IPS DF 6.9 (cell line): ENCODE measurements at regions not wholly inside any gene's neighbourhood (a gene's known extent, or its start where the extent isn't known, plus 50 kb on each side); places are given as distances from the start of the nearest gene placed in this dataset.
"Not testable (repeated sequence)": the region's sequence is repeated elsewhere in the genome, so short reads cannot be mapped to it uniquely, and the experiment has no call there.

Source experiments
- DNase-seq: peaks from one replicate; pipeline ENCODE4 v3.0.0-alpha.2; 2013; ENCODE audit warnings: low read depth, low spot score
- H3K27ac ChIP-seq: one replicate; pipeline ENCODE4 v1.5.1; 2013; ENCODE audit warnings: low read length, control low read depth
- H3K27me3 ChIP-seq: 2 replicates; pipeline ENCODE4 v1.6.1; 2013; ENCODE audit warnings: mild to moderate bottlenecking, low read length; ENCODE audit not compliant: control insufficient read depth, insufficient read depth
- H3K36me3 ChIP-seq: 2 replicates; pipeline ENCODE4 v1.6.1; 2013; ENCODE audit warnings: low read length; ENCODE audit not compliant: control insufficient read depth, insufficient read depth
- H3K4me1 ChIP-seq: 2 replicates; pipeline ENCODE4 v1.6.1; 2013; ENCODE audit warnings: low read length; ENCODE audit not compliant: control insufficient read depth, insufficient read depth
- H3K4me3 ChIP-seq: 2 replicates; pipeline ENCODE4 v1.5.1; 2013; ENCODE audit warnings: mild to moderate bottlenecking, low read length
- H3K9me3 ChIP-seq: 2 replicates; pipeline ENCODE4 v1.6.1; 2013; ENCODE audit warnings: low read length, inconsistent platforms; ENCODE audit not compliant: control insufficient read depth, insufficient read depth
- WGBS: extraction: QIAGEN DNeasy Blood & Tissue Kit; methylation state at CpG from one replicate; pipeline ENCODE4 v1.1.7; 2013; ENCODE audit warnings: mixed read lengths, missing lambda C conversion rate; ENCODE audit not compliant: insufficient read length, insufficient coverage; 5-methylcytosine and 5-hydroxymethylcytosine counted together

DNA sequence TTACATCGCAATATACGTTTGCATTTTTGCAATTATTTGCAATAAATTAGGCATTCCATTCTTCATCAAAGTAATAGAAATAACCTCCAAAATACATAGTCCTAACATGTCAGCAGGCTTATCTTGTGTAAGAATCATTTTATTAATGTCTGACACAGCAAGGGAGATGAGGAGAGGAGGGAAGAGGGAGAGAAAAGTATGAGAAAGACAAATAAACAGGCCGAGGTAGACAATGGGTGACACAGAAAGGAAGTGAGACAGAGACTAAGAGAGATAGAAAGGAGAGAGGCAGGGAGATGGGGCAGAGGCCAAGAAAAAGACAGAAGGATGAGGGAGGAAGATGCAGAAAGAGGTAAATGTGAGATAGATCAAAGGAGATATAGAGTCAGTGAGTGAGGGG, 50.3 kb upstream of the CYP2B6 start:
- no CpG with 5 or more reads among the region's 3 CpGs for WGBS
- H3K27ac ChIP-seq, H3K4me3 ChIP-seq, H3K4me1 ChIP-seq, H3K27me3 ChIP-seq, DNase-seq, H3K36me3 ChIP-seq, H3K9me3 ChIP-seq: not testable (repeated sequence)

DNA sequence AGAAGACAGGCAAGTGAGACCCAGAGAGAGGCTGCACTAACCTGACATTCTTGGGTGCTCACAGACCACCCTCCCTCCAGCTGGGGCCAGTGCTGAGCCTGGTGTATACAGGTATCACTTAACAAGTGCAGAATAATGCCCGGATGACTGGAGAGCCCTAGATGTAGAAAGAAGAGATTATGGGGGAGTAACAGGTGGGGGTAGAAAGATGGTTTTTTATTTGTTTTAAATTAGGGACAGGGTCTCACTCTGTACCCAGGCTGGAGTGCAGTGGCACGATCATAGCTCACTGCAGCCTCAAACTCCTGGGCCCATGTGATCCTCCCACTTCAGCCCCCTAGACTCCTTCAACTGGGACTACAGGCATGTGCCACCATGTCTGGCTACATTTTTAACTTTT, 53.1 kb upstream of the CYP2B6 start:
- H3K36me3 ChIP-seq, H3K4me3 ChIP-seq, H3K4me1 ChIP-seq, H3K27me3 ChIP-seq, H3K9me3 ChIP-seq, DNase-seq, H3K27ac ChIP-seq: not testable (repeated sequence)
- no CpG with 5 or more reads among the region's 2 CpGs for WGBS

DNA sequence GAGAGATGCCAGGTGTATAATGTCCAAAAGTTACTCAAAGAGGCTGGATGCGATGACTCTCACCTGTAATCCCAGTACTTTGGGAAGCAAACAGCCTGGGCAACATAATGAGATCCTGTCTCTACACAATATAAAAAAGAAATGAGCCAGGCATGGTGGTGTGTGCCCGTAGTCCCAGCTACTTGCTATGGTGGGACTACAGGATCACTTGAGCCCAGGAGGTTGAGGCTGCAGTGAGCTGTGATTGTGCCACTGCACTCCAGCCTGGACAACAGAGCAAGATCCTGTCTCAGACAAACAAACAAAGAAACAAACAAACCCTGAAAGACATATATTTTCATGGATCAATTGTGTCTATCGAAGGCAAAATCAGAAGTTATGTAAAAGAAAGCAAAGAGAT, 54.3 kb upstream of the CYP2B6 start:
- H3K4me1 ChIP-seq: no peaks in the 10 kb centered on the region
- H3K4me3 ChIP-seq: no peak overlapping the region
- WGBS: no CpG with 5 or more reads among the region's 3 CpGs
- no peak overlapping the region for H3K27ac ChIP-seq
- H3K36me3 ChIP-seq: no peaks in the 10 kb centered on the region
- no peaks in the 10 kb centered on the region for H3K9me3 ChIP-seq
- DNase-seq: no peak
- no peaks in the 10 kb centered on the region; the same call in 1 of the 2 replicates for H3K27me3 ChIP-seq

GRCh38 chr19:40933025-40933424, 51.0 kb upstream of the CYP2A7 start:
- DNase-seq: peak; percentile 9
- no peak overlapping the region for H3K4me3 ChIP-seq
- no peaks in the 10 kb centered on the region for H3K4me1 ChIP-seq
- H3K27me3 ChIP-seq: no peaks in the 10 kb centered on the region; the same call in 1 of the 2 replicates
- H3K27ac ChIP-seq: no peak overlapping the region
- WGBS: no CpG with 5 or more reads among the region's 5 CpGs
- H3K36me3 ChIP-seq: no peaks in the 10 kb centered on the region
- H3K9me3 ChIP-seq: no peaks in the 10 kb centered on the region

DNA sequence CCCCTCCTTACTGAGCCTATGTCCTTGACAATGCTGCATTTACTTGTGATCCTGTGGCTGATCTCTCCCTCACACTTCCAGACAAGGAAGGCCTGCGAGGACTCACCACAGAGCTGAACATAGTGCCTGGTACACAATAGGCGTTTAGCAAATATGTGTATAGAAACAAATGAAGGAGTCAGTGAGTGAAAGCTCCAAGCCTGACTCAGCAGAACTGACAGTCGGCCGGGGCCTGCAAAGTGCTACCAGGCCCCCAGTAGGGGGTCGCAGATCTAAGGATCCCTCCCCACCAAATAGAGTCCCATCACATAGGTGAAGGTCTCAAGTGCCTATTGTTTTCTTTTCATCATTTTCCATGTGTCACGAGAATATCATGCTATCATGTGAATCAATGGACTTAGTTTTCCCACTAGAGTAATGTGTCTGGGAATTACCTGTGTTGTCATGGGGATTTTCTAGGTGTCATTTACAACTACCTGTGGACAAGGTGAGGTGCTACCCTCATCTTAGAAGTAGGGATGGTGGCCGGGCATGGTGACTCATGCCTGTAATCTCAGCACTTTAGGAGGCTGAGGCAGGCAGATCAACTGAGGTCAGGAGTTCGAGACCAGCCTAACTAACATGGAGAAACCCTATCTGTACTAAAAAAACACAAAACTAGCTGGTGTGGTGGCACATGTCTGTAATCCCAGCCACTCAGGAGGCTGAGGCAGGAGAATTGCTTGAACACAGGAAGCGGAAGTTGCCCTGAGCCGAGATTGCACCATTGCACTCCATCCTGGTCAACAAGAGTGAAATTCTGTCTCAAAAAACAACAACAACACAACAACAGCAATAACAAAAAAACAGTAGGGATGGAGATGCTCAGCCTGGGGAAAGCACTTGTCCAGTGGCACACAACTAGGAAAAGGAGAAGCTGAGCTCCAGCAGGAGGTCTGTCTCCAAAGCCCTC, 50.3 kb upstream of the CYP2A7 start:
- no CpG with 5 or more reads among the region's 10 CpGs for WGBS
- Histone ChIP-seq H3K36me3 (no peaks in the 10 kb centered on the region), H3K27me3 (no peaks in the 10 kb centered on the region; the same call in 1 of the 2 replicates), H3K9me3 (no peaks in the 10 kb centered on the region), H3K4me1 (no peaks in the 10 kb centered on the region), H3K27ac (no peak overlapping the region), H3K4me3 (no peak overlapping the region)
- no peak for DNase-seq
